Neural progenitor cell (in vitro differentiated cells): ENCODE measurements at regions not wholly inside any gene's neighbourhood (a gene's known extent, or its start where the extent isn't known, plus 50 kb on each side); places are given as distances from the start of the nearest gene placed in this dataset.

Experiments
- CTCF ChIP-seq: fragments of 200-600 bp; sonication (generic); IDR thresholded peaks from 2 replicates; pipeline ENCODE4 v1.5.1; 2017; ENCODE audit warnings: antibody characterized with exemption, mild to moderate bottlenecking
- EZH2 ChIP-seq: fragments of 200-600 bp; sonication (generic); IDR thresholded peaks from 2 replicates; pipeline ENCODE4 v1.6.1; 2017; ENCODE audit warnings: antibody characterized with exemption, mild to moderate bottlenecking, moderate library complexity
- EZH2phosphoT487 ChIP-seq: fragments of 200-600 bp; sonication (generic); IDR thresholded peaks from 2 replicates; pipeline ENCODE4 v1.6.1; 2017; ENCODE audit warnings: antibody characterized with exemption

- TF ChIP-seq CTCF (no peak), EZH2 (no peak), EZH2phosphoT487 (no peak)
Observed at GRCh38 chr5:173677125-173677672, 60.7 kb upstream of the BOD1 start.
